BJ (cell line): ENCODE measurements at regions not wholly inside any gene's neighbourhood (a gene's known extent, or its start where the extent isn't known, plus 50 kb on each side); places are given as distances from the start of the nearest gene placed in this dataset.

Experiments
- CTCF ChIA-PET: fragments of 350-600 bp; formaldehyde crosslinking; extraction: SDS; loops from one replicate; lab custom pipeline; 2021; ENCODE audit warnings: antibody characterized with exemption, inconsistent platforms; lab: Yijun Ruan, JAX
- POLR2A ChIA-PET: fragments of 300-600 bp; sonication (Branson Sonifier 250); formaldehyde crosslinking; extraction: SDS; loops from one replicate; lab custom pipeline; 2021; ENCODE audit warnings: antibody characterized with exemption; lab: Charles Lee
- DNase-seq: peaks from one replicate; pipeline ENCODE4 v3.0.0-alpha.2; 2011; ENCODE audit warnings: low read depth
- H3K27me3 ChIP-seq: 2 replicates; pipeline ENCODE4 v1.6.0; 2011; ENCODE audit warnings: low read length; ENCODE audit not compliant: control insufficient read depth, insufficient read depth
- H3K36me3 ChIP-seq: 2 replicates; pipeline ENCODE4 v1.5.1; 2011; ENCODE audit warnings: low read length; ENCODE audit not compliant: control insufficient read depth, insufficient read depth
- H3K4me3 ChIP-seq: 2 replicates; pipeline ENCODE4 v1.5.1; 2011; ENCODE audit warnings: low read depth, mild to moderate bottlenecking, control low read depth, low read length
- CTCF ChIP-seq: IDR thresholded peaks from 2 replicates; pipeline ENCODE4 v1.5.1; 2011; ENCODE audit warnings: low read depth, mild to moderate bottlenecking, control low read depth, inconsistent platforms, low read length, moderate library complexity; ENCODE audit not compliant: insufficient read depth

- no peaks in the 10 kb centered on the region for H3K27me3 ChIP-seq
- no peaks in the 10 kb centered on the region for H3K36me3 ChIP-seq
- DNase-seq = no peak
- ChIA-PET CTCF (interaction anchor here (1.6 kb wide), 1 partner anchor 183 kb away, joined by 5 read pairs; no protein-coding TSS in a partner anchor), POLR2A (no interaction called here)
- TF ChIP-seq CTCF = no peak
- H3K4me3 ChIP-seq = no peak overlapping the region
Observed at GRCh38 chr1:209431402-209431801, 152.1 kb upstream of the CAMK1G start.

- no peak for DNase-seq
- Histone ChIP-seq H3K4me3 (no peak overlapping the region), H3K36me3 (no peaks in the 10 kb centered on the region), H3K27me3 (no peaks in the 10 kb centered on the region)
- no peak for TF ChIP-seq CTCF
- CTCF ChIA-PET = interaction anchor here (2.2 kb wide), 1 partner anchor 224 kb away, joined by 6 read pairs; no protein-coding TSS in a partner anchor
- POLR2A ChIA-PET = no interaction called here
Observed at GRCh38 chr1:209431813-209432442, 151.6 kb upstream of the CAMK1G start.

- Histone ChIP-seq H3K27me3 (no peaks in the 10 kb centered on the region), H3K36me3 (no peaks in the 10 kb centered on the region), H3K4me3 (no peak overlapping the region)
- POLR2A ChIA-PET = no interaction called here
- no peak for DNase-seq
- CTCF ChIA-PET = interaction anchor here (1.1 to 2.2 kb wide), 3 partner anchors 13 to 225 kb away, joined by 3 to 6 read pairs (median 6); no protein-coding TSS in a partner anchor
- no peak for TF ChIP-seq CTCF
Observed at GRCh38 chr1:209432443-209432825, 151.1 kb upstream of the CAMK1G start.

GRCh38 chr1:209433649-209434031 lies 149.9 kb upstream of the CAMK1G start:
- POLR2A ChIA-PET = no interaction called here
- TF ChIP-seq CTCF = no peak
- Histone ChIP-seq H3K36me3 (no peaks in the 10 kb centered on the region), H3K4me3 (no peak overlapping the region), H3K27me3 (no peaks in the 10 kb centered on the region)
- CTCF ChIA-PET = interaction anchor here (0.7 to 2.2 kb wide), 11 partner anchors 11 to 232 kb away, joined by 3 to 19 read pairs (median 6); no protein-coding TSS in a partner anchor
- no peak for DNase-seq

- Histone ChIP-seq H3K4me3 (no peak overlapping the region), H3K27me3 (no peaks in the 10 kb centered on the region), H3K36me3 (no peaks in the 10 kb centered on the region)
- no peak for TF ChIP-seq CTCF
- ChIA-PET CTCF (interaction anchor here (1.1 to 2.2 kb wide), 12 partner anchors 9 to 232 kb away, joined by 3 to 19 read pairs (median 6); no protein-coding TSS in a partner anchor), POLR2A (no interaction called here)
- DNase-seq = no peak
Observed at GRCh38 chr1:209434066-209434465, 149.4 kb upstream of the CAMK1G start.
